Right atrium auricular region (tissue), 2 donors: ENCODE measurements at regions not wholly inside any gene's neighbourhood (a gene's known extent, or its start where the extent isn't known, plus 50 kb on each side); places are given as distances from the start of the nearest gene placed in this dataset.

ENCODE experiments used
- DNase-seq: peaks from one replicate; pipeline ENCODE4 v3.0.0-alpha.2; 2019; ENCODE audit warnings: low spot score
- H3K27ac ChIP-seq, 2 donors: fragments of 200-600 bp; sonication (generic); 1 replicate in 1 of 2; 2 replicates in 1 of 2; pipeline ENCODE4 v1.5.1; 2016 to 2019
- H3K27me3 ChIP-seq, 2 donors: fragments of 200-600 bp; sonication (generic); one replicate each; pipeline versions ENCODE4 v1.5.1 to v1.6.0; 2017 to 2019
- H3K36me3 ChIP-seq: fragments of 200-600 bp; sonication (generic); one replicate; pipeline ENCODE4 v1.5.1; 2016
- H3K4me1 ChIP-seq, 2 donors: fragments of 200-600 bp; sonication (generic); one replicate each; pipeline versions ENCODE4 v1.5.1 to v1.6.0; 2017 to 2019
- H3K4me3 ChIP-seq, 2 donors: fragments of 200-600 bp; sonication (generic); 1 replicate in 1 of 2; 2 replicates in 1 of 2; pipeline ENCODE4 v1.5.1; 2017 to 2019; ENCODE audit warnings: mild to moderate bottlenecking in 1 of 2, moderate library complexity in 1 of 2
- H3K9me3 ChIP-seq, 2 donors: fragments of 200-600 bp; sonication (generic); one replicate each; pipeline ENCODE4 v1.5.1; 2019
- CTCF ChIP-seq, 2 donors: fragments of 200-600 bp; sonication (generic); IDR thresholded peaks; one replicate each; pipeline ENCODE4 v1.5.1; 2019; ENCODE audit warnings: antibody characterized with exemption in 2 of 2

DNA sequence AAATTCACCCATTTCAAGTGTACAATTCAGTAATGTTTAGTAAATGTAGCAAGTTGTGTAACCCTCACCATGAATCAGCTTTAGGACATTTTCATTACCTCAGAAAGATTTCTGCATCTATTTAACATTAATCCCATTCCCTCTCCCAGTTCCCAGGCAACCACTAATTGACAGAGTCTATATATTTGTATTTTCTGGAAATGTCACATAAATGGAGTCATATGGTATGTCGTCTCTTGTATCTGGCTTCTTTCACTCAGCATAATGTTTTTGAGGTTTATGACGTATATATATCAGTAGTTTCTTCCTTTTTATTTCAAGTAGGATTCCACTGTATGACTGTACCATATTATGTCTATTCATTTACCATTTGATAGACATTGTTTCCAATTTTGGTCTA lies 199.8 kb downstream of the CYB561 start:
- DNase-seq, result no peak
- H3K27me3 ChIP-seq, result no peaks in the 10 kb centered on the region
- peaks cover 0 to 10% of the 10 kb centered on the region in 2 donors for H3K9me3 ChIP-seq
- no peak overlapping the region for H3K4me3 ChIP-seq
- H3K36me3 ChIP-seq, result no peaks in the 10 kb centered on the region
- peaks cover 0 to 7% of the 10 kb centered on the region in 2 donors for H3K4me1 ChIP-seq
- H3K27ac ChIP-seq, result no peak overlapping the region
- no peak for TF ChIP-seq CTCF (IDR thresholded peaks at IDR 0.05)

DNA sequence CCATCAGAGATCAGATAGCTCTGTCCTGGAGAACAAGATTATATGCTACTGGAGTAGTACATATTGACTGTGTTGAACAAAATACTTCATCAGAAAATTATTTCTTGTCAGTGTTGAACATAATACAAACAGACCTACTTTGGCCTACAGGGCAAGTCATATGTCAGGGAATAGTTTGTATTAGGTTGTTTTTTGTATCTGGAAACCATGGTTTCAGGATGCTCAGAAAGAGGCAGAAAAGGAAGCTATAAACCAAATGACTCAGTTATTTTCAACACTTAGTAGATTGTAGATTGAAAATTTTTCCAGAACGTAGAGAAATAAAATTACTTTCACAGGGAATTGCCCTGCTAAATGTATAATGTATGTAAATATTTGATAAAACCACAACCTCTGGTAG lies 198.4 kb downstream of the CYB561 start:
- Histone ChIP-seq H3K36me3 (no peaks in the 10 kb centered on the region), H3K9me3 (peaks cover 0 to 10% of the 10 kb centered on the region in 2 donors), H3K4me1 (peaks cover 0 to 7% of the 10 kb centered on the region in 2 donors), H3K4me3 (no peak overlapping the region), H3K27ac (no peak overlapping the region), H3K27me3 (no peaks in the 10 kb centered on the region)
- no peak for TF ChIP-seq CTCF (IDR thresholded peaks at IDR 0.05)
- DNase-seq, result no peak

DNA sequence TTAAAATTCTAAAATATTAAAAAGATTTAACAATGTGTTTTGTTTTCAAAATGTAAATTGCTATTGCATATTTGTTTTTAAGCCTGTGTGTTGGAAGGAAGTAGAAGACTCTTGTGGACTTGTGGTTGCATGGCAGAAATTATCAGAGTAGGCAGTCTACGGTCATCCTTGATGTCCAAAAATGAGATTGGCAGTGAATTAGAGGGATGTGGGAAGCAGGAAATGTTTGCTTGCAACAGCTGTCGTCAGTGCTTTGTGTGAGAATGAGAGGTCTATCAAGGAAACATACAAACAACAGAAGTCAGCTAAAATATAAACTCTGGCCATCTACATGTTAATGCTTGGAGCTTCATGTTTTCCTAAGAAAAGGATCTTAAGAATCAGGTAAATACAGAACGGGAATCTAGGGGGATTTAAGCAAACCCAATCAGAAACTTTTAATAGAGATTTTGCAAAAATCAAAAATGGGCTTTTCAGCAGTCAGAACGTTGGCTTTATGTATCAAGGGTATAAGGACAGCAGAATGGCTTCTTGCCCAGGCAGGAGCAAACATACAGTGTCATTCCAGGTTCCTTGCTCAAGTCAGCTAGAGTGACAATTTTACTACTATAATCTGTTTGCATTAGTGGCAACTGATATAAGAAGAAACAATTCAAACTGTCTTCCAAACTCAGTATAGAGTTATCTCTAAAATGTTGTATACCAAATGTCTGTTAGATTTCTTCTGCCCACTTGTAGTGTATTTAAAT lies 196.7 kb downstream of the CYB561 start:
- Histone ChIP-seq H3K27ac (peak overlapping the region in 1 of 2 donors; percentile 11), H3K4me3 (no peak overlapping the region), H3K9me3 (peaks cover 0 to 3% of the 10 kb centered on the region in 2 donors), H3K27me3 (no peaks in the 10 kb centered on the region), H3K36me3 (no peaks in the 10 kb centered on the region), H3K4me1 (peaks cover 0 to 7% of the 10 kb centered on the region in 2 donors)
- TF ChIP-seq CTCF (IDR thresholded peaks at IDR 0.05), result no peak
- DNase-seq, result no peak

DNA sequence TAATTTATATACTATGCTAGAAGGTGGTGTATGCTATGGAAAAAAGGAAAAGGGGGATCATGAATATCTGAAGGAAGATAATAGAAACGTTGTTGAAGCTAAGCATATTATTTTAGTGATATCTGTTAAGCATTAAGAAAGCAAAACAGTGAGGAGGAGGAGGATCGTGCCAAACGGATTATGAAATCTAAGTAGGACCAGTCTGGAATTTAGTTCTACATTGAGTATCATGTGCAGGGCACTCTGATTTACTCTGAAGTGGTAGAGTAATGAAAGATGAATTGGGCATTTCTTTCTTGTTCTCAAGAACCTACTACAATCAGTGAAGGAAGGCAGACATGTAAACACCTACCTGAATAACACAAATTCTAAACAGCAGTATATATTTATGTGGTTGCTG lies 195.3 kb downstream of the CYB561 start:
- no peaks in the 10 kb centered on the region for H3K36me3 ChIP-seq
- H3K9me3 ChIP-seq, result no peaks in the 10 kb centered on the region
- H3K4me1 ChIP-seq, result peaks cover 0 to 7% of the 10 kb centered on the region in 2 donors
- H3K27ac ChIP-seq, result peak overlapping the region in 1 of 2 donors; percentile 22
- DNase-seq, result no peak
- no peaks in the 10 kb centered on the region for H3K27me3 ChIP-seq
- no peak overlapping the region for H3K4me3 ChIP-seq
- TF ChIP-seq CTCF (IDR thresholded peaks at IDR 0.05), result no peak

- H3K36me3 ChIP-seq, result no peaks in the 10 kb centered on the region
- no peaks in the 10 kb centered on the region for H3K9me3 ChIP-seq
- H3K27ac ChIP-seq, result no peak overlapping the region
- no peaks in the 10 kb centered on the region for H3K27me3 ChIP-seq
- TF ChIP-seq CTCF (IDR thresholded peaks at IDR 0.05), result no peak
- no peak overlapping the region for H3K4me3 ChIP-seq
- H3K4me1 ChIP-seq, result no peaks in the 10 kb centered on the region
- DNase-seq, result no peak
Measured at GRCh38 chr17:63258785-63259184, 187.3 kb downstream of the CYB561 start.
